ENCODE measurements at regions not wholly inside any gene's neighbourhood (a gene's known extent, or its start where the extent isn't known, plus 50 kb on each side); places are given as distances from the start of the nearest gene placed in this dataset.

GRCh38 chr1:218699865-218700264 lies 354.7 kb downstream of the TGFB2 start:
- TF ChIP-seq SP4 (IDR thresholded peaks at IDR 0.05; ENCODE audit: low read length) (no peak), TBP (IDR thresholded peaks at IDR 0.05; ENCODE audit: low read depth, low read length) (no peak), NANOG (IDR thresholded peaks at IDR 0.05; ENCODE audit: insufficient read depth, low read depth, low read length, poor library complexity, severe bottlenecking) (no peak), RBBP5 (IDR thresholded peaks at IDR 0.05; ENCODE audit: borderline replicate concordance, low read depth, low read length) (no peak)
- no peaks in the 10 kb centered on the region for H3K9me3 ChIP-seq (ENCODE audit: insufficient read depth in 2 of 2, low read depth in 1 of 2, low read length in 1 of 2)
- no peak overlapping the region for H4K91ac ChIP-seq (replicated peaks; ENCODE audit: insufficient read length, low read length)
- H3K36me3 ChIP-seq (ENCODE audit: control insufficient read depth in 2 of 4, insufficient read depth in 4 of 4, low read length in 3 of 4), result no peaks in the 10 kb centered on the region
- H3K4me1 ChIP-seq (replicated peaks in 1 of 4; ENCODE audit: control insufficient read depth in 3 of 4, insufficient read depth in 4 of 4, low read length in 3 of 4), result no peaks in the 10 kb centered on the region
- H3K27ac ChIP-seq (ENCODE audit: low read depth, low read length), result no peak overlapping the region
- no peak overlapping the region for H3K23ac ChIP-seq (ENCODE audit: insufficient read length)
- CTCF ChIA-PET (ENCODE audit: partially characterized antibody), result no interaction called here
- no peak overlapping the region for H3K9ac ChIP-seq (replicated peaks in 1 of 4; ENCODE audit: extremely low read depth in 1 of 4, low read depth in 3 of 4, low read length in 3 of 4)
- H2AK5ac ChIP-seq (ENCODE audit: low read depth, low read length), result no peak overlapping the region
- no peak overlapping the region for H2AFZ ChIP-seq (ENCODE audit: low read length)
- no peaks in the 10 kb centered on the region; a peak in 1 of 7 replicates for H3K27me3 ChIP-seq (replicated peaks in 1 of 4; ENCODE audit: control insufficient read depth in 3 of 4, extremely low read depth in 1 of 4, insufficient read depth in 3 of 4, low read length in 3 of 4)
- H3K14ac ChIP-seq (ENCODE audit: insufficient read length), result no peak overlapping the region
- POLR2A ChIA-PET (ENCODE audit: partially characterized antibody), result no interaction called here
- no peak overlapping the region for H2BK20ac ChIP-seq (ENCODE audit: low read length)
- H2BK15ac ChIP-seq (ENCODE audit: low read length), result no peak overlapping the region
- no peak overlapping the region for H3K4ac ChIP-seq (replicated peaks; ENCODE audit: insufficient read length, low read depth, low read length)
- H3K79me2 ChIP-seq (ENCODE audit: control insufficient read depth in 1 of 2, insufficient read depth in 2 of 2, low read length in 2 of 2), result no peaks in the 10 kb centered on the region
- no peak for FAIRE-seq
- H4K20me1 ChIP-seq (replicated peaks in 1 of 2; ENCODE audit: control insufficient read depth in 1 of 2, insufficient read depth in 2 of 2, low read length in 2 of 2), result no peaks in the 10 kb centered on the region
- no peak for DNase-seq (ENCODE audit: low read depth in 1 of 2, low spot score in 2 of 2)
- H3K23me2 ChIP-seq (ENCODE audit: low read depth, low read length), result no peaks in the 10 kb centered on the region
- H3K4me2 ChIP-seq (ENCODE audit: insufficient read depth in 1 of 2, low read depth in 2 of 2, low read length in 2 of 2), result no peak overlapping the region
- no peak overlapping the region for H2BK120ac ChIP-seq (replicated peaks; ENCODE audit: low read depth, low read length)
- no peak overlapping the region for H2BK12ac ChIP-seq (ENCODE audit: low read depth, low read length)
- no peaks in the 10 kb centered on the region for H3K79me1 ChIP-seq (ENCODE audit: low read depth, low read length)
- no peak overlapping the region for H2BK5ac ChIP-seq (ENCODE audit: low read depth, low read length)
- H4K8ac ChIP-seq (ENCODE audit: extremely low read depth, insufficient read depth, low read length), result no peak overlapping the region
- H4K5ac ChIP-seq (ENCODE audit: insufficient read length, low read depth, low read length), result no peak overlapping the region
- no peak overlapping the region for H3K18ac ChIP-seq (ENCODE audit: extremely low read depth, low read length)
- no peak overlapping the region for H3K56ac ChIP-seq (replicated peaks; ENCODE audit: insufficient read length, low read depth, low read length)
- H3K4me3 ChIP-seq (ENCODE audit: extremely low read depth in 1 of 4, insufficient read depth in 2 of 4, low read depth in 3 of 4, low read length in 4 of 4), result no peak overlapping the region
- 98% methylated on average over 2 of the region's 2 CpGs; no CpG with 5 or more reads in 1 of the 2 experiments for WGBS, 2 experiments (ENCODE audit: extremely low coverage in 1 of 2, insufficient coverage in 1 of 2, insufficient read length in 1 of 2, insufficient replicate concordance in 2 of 2, low coverage in 1 of 2, low lambda C conversion rate in 2 of 2, missing lambda C conversion rate in 1 of 2)
